SK-N-SH treated with all-trans-retinoic acid at 6 μM for 48 hours (cell line): ENCODE measurements at regions not wholly inside any gene's neighbourhood (a gene's known extent, or its start where the extent isn't known, plus 50 kb on each side); places are given as distances from the start of the nearest gene placed in this dataset.

Experiments used
- ATAC-seq: fragments of 200-7000 bp; cut with Tn5 transposase; 3 replicates; pipeline ENCODE4 v1.9.1; 2020; ENCODE audit warnings: mild to moderate bottlenecking, moderate library complexity
- BACH2 ChIP-seq: fragments of 250-450 bp; sonication (Bioruptor Pico); IDR thresholded peaks from 2 replicates; pipeline ENCODE4 v1.9.0; 2021; ENCODE audit warnings: mild to moderate bottlenecking, borderline replicate concordance
- CSDC2 ChIP-seq: fragments of 250-450 bp; sonication (Bioruptor Pico); IDR thresholded peaks from 2 replicates; pipeline ENCODE4 v1.5.0; 2020; ENCODE audit warnings: mild to moderate bottlenecking, moderate library complexity
- ESRRG ChIP-seq: fragments of 250-450 bp; sonication (Bioruptor Pico); IDR thresholded peaks from 2 replicates; pipeline ENCODE4 v1.6.1; 2021; ENCODE audit warnings: mild to moderate bottlenecking
- GLIS3 ChIP-seq: fragments of 250-450 bp; sonication (Bioruptor Pico); IDR thresholded peaks from 2 replicates; pipeline ENCODE4 v1.5.0; 2020; ENCODE audit warnings: mild to moderate bottlenecking, moderate library complexity
- POU6F1 ChIP-seq: fragments of 250-450 bp; sonication (Bioruptor Pico); IDR thresholded peaks from 2 replicates; pipeline ENCODE4 v1.8.0; 2021; ENCODE audit warnings: low read depth, mild to moderate bottlenecking, moderate library complexity, borderline replicate concordance
- RARB ChIP-seq: fragments of 250-450 bp; sonication (Bioruptor Pico); IDR thresholded peaks from 2 replicates; pipeline ENCODE4 v1.8.0; 2021; ENCODE audit warnings: mild to moderate bottlenecking, moderate library complexity
- SNAI2 ChIP-seq: fragments of 250-450 bp; sonication (Bioruptor Pico); IDR thresholded peaks from 2 replicates; pipeline ENCODE4 v1.5.0; 2020; ENCODE audit warnings: mild to moderate bottlenecking, moderate library complexity
- TCF4 ChIP-seq: fragments of 250-450 bp; sonication (Bioruptor Pico); IDR thresholded peaks from 2 replicates; pipeline ENCODE4 v1.8.0; 2021; ENCODE audit warnings: mild to moderate bottlenecking, moderate library complexity, borderline replicate concordance
- TOX ChIP-seq: fragments of 250-450 bp; sonication (Bioruptor Pico); IDR thresholded peaks from 2 replicates; pipeline ENCODE4 v1.8.0; 2021; ENCODE audit warnings: mild to moderate bottlenecking, moderate library complexity, borderline replicate concordance
- ZFP3 ChIP-seq: fragments of 250-450 bp; sonication (Bioruptor Pico); IDR thresholded peaks from 2 replicates; pipeline ENCODE4 v1.5.0; 2020; ENCODE audit warnings: mild to moderate bottlenecking, moderate library complexity
- ZFP30 ChIP-seq: fragments of 450-650 bp; formaldehyde crosslinking; IDR thresholded peaks from 2 replicates; pipeline ENCODE4 v1.5.0; 2022; ENCODE audit warnings: mild to moderate bottlenecking, moderate library complexity
- ZNF565 ChIP-seq: fragments of 450-650 bp; formaldehyde crosslinking; conservative IDR thresholded peaks from 2 replicates; pipeline ENCODE4 v1.5.0; 2020; ENCODE audit warnings: low read depth, mild to moderate bottlenecking, moderate library complexity
- ZNF70 ChIP-seq: fragments of 450-650 bp; formaldehyde crosslinking; IDR thresholded peaks from 2 replicates; pipeline ENCODE4 v1.5.0; 2020; ENCODE audit warnings: mild to moderate bottlenecking, moderate library complexity
- ZNF8 ChIP-seq: fragments of 450-650 bp; formaldehyde crosslinking; IDR thresholded peaks from 2 replicates; pipeline ENCODE4 v1.5.0; 2020; ENCODE audit warnings: mild to moderate bottlenecking, moderate library complexity
- TF ChIP-seq, protein P1 (sequence below): fragments of 250-450 bp; sonication (Bioruptor Pico); IDR thresholded peaks from 2 replicates; pipeline ENCODE4 v1.8.0; 2020; ENCODE audit warnings: mild to moderate bottlenecking, moderate library complexity, borderline replicate concordance

DNA sequence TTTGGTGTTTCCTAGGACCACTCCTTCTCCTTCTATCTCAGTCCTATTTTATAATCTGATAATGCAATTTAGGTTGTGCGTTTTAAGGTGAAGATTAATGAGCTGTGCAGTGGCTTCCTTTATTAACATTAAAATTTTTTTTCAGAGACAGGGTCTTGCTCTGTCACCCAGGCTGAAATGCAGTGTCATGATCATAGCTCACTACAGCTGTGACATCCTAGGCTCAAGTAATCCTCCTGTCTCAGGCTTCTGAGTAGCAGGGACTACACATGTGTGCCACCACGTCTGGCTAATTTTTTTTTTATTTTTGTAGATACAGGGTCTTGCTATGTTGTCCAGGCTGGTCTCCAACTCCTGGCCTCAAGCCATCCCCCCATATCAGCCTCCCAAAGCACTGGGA, 53.0 kb upstream of the DSP start:
- ATAC-seq, result no peak
- TF ChIP-seq POU6F1 (CRISPR knock-in tag), result no peak
- TF ChIP-seq ZNF70 (CRISPR knock-in tag), result no peak
- TF ChIP-seq, protein P1, sequence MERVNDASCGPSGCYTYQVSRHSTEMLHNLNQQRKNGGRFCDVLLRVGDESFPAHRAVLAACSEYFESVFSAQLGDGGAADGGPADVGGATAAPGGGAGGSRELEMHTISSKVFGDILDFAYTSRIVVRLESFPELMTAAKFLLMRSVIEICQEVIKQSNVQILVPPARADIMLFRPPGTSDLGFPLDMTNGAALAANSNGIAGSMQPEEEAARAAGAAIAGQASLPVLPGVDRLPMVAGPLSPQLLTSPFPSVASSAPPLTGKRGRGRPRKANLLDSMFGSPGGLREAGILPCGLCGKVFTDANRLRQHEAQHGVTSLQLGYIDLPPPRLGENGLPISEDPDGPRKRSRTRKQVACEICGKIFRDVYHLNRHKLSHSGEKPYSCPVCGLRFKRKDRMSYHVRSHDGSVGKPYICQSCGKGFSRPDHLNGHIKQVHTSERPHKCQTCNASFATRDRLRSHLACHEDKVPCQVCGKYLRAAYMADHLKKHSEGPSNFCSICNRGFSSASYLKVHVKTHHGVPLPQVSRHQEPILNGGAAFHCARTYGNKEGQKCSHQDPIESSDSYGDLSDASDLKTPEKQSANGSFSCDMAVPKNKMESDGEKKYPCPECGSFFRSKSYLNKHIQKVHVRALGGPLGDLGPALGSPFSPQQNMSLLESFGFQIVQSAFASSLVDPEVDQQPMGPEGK, result no peak
- TF ChIP-seq ZNF8 (CRISPR knock-in tag), result no peak
- no peak for TF ChIP-seq ZFP3 (CRISPR knock-in tag)
- TF ChIP-seq TCF4 (CRISPR knock-in tag), result no peak
- TF ChIP-seq ZFP30, result no peak
- TF ChIP-seq ZNF565 (CRISPR knock-in tag), result no peak
- no peak for TF ChIP-seq RARB
- TF ChIP-seq, all 23 proteins: peak for 0

DNA sequence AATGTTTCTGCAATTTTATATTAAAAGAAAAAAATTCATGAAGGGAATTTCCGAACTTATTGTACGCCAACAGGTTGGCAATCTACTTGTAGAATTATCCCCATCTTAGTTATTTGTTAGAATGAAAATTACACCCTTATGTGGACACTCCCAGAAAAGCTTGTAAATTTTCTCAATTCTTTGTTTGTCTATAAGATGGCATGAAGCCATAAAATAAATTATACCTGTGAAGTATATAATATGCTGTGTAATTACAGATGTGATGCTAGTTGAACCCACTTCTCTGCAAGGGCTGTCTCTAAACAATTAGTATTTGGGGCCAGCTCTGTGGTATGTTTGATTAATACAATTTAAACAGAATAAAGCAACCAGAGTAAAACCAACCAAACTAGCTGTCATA, 52.1 kb upstream of the DSP start:
- ATAC-seq, result no peak
- TF ChIP-seq BACH2 (no peak), TOX (no peak), CSDC2 (CRISPR knock-in tag) (no peak), TCF4 (CRISPR knock-in tag) (no peak), POU6F1 (CRISPR knock-in tag) (no peak), RARB (no peak), ZFP30 (no peak), GLIS3 (CRISPR knock-in tag) (no peak), ZNF8 (CRISPR knock-in tag) (no peak), ZNF565 (CRISPR knock-in tag) (no peak), ESRRG (CRISPR knock-in tag) (no peak), ZNF70 (CRISPR knock-in tag) (no peak), SNAI2 (no peak)
- TF ChIP-seq, protein P1, result no peak
